Non-pigmented ciliary epithelial cell (primary cell): ENCODE measurements at regions not wholly inside any gene's neighbourhood (a gene's known extent, or its start where the extent isn't known, plus 50 kb on each side); places are given as distances from the start of the nearest gene placed in this dataset.
"Not testable (repeated sequence)": the region's sequence is repeated elsewhere in the genome, so short reads cannot be mapped to it uniquely, and the experiment has no call there.

Experiments used
- DNase-seq: peaks from one replicate; pipeline ENCODE4 v3.0.0-alpha.2; 2010; ENCODE audit warnings: low read depth

- DNase-seq: no peak
Measured at GRCh38 chr16:86347090-86347489, 163.2 kb upstream of the FOXF1 start.

- DNase-seq: no peak
Measured at GRCh38 chr16:86347916-86348555, 162.3 kb upstream of the FOXF1 start.

DNA sequence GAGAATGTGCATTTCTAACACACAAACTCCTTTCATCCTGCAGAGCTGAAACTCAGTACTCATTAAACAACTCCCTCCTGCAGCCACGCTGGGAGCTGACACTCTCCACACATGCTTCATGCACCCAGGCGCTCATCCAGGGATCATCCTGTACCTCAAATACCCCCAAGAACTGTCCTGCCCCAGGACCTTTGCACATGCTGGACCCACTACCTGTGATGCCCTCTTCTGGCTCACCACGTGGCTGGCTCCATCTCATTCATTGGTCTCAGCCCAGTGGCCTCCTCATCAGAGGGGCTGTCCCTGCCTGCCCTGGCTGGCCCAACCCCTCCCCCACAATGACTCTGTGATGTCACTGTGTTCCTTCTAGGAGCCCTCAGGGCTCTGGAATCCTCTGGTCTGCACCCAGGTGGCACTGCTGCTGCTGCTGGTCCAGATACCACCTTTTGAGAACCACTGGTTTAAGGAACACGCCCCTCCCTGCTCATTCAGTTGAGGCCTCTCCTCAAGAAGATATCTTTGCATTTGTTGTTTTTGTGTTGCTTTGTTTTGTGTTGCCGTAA is 160.9 kb upstream of the FOXF1 start:
- no peak for DNase-seq

- no peak for DNase-seq
Measured at GRCh38 chr16:86350289-86350688, 160.0 kb upstream of the FOXF1 start.

- DNase-seq: no peak
Measured at GRCh38 chr16:86351041-86351784, 159.1 kb upstream of the FOXF1 start.

DNA sequence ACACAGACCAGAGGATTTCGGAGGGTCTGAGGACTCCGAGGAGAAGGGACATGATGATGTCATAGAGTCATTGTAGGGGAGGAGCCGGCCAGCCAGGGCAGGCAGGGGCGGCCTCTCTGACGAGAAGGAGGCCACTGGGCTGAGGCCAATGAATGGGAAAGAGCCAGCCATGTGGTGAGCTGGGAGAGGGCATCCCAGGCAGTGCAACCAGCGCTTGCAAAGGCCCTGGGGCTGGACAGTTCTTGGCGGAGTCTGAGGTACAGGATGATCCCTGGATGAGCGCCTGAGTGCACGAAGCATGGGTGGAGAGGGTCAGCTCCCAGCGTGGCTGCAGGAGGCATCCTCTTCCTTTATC is 158.6 kb upstream of the FOXF1 start:
- DNase-seq: not testable (repeated sequence)

DNA sequence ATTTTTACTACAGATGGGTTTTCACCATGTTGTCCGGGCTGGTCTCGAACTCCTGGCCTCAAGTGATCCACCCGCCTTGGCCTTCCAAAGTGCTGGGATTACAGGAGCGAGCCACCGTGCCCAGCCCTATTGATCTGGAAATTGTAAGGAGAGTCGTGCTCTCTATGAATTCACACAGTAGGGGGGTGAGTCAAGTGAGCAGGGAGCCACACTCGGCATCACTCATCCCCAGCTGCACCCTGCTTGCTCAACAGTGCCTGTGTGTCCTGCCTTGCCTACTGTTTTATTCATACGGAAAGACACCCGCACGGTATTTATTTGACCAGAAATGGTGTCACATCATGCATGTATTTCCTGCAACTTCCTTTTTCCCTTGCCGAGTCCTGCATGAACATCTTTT is 157.2 kb upstream of the FOXF1 start:
- no peak for DNase-seq

- DNase-seq: no peak
Measured at GRCh38 chr16:86353948-86354347, 156.4 kb upstream of the FOXF1 start.

GRCh38 chr16:86354641-86355513 is 155.4 kb upstream of the FOXF1 start:
- DNase-seq: no peak

GRCh38 chr16:86355531-86355930 is 154.8 kb upstream of the FOXF1 start:
- peak; percentile 76 for DNase-seq

- no peak for DNase-seq
Measured at GRCh38 chr16:86355951-86356350, 154.4 kb upstream of the FOXF1 start.

DNA sequence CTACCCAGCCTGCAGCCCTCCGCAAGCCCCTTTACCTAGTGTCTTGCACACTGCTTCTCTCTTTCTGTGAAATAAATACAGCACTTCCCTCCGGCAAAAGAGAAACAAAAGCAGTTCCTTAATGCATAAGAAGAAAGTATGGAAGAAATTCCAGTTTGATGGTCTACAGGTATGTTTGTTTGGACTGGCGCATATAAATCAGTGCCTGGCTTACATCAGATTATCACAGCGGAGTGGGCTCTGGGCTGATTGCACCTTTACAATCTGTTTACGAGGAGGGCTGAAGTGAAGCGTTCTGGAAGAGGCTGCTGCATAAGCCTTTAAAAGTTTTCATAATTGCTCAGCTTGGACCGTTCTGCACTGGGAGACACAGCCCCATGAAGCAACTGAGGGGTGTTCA is 153.5 kb upstream of the FOXF1 start:
- DNase-seq: no peak

DNA sequence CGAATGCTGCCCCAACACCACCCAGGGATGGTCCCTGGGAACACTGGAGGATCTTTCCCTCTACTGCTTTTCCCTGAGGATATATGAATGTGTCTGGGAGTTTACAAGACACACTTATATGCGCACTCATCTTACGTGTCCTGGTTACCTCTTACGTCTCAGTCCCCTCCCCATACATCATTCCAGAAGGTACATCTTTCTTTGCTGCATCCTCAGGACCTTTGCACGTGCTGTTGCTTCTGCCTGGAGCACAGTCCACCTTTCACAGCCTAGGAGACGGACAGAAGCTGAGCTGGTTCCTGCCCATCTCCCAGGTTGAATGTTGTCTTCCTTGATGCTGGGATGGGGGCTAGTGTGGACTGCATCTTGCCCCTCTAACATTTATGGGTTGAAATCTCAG is 153.0 kb upstream of the FOXF1 start:
- no peak for DNase-seq

DNA sequence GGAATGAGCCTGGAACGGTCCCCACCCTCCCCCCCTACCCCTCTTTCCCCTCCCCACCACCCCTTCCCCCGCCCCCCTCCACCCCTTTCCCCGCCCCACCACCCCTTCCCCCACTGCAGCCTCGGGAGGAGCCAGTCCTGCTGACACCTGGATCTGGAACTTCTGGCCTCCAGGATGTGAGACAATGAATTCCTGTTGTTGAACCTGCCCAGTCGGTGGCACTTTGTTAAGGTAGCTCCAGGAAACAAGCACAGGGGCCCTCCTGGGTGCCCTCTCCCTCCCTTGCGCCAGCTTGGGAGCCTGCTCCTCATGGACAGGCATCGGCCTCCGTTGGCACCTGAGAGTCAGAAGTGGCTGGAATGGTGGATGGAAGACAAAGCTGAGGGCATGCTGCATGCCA is 152.4 kb upstream of the FOXF1 start:
- no peak for DNase-seq

GRCh38 chr16:86359571-86359970 is 150.8 kb upstream of the FOXF1 start:
- DNase-seq: no peak

- no peak for DNase-seq
Measured at GRCh38 chr16:86362155-86362849, 148.0 kb upstream of the FOXF1 start.

- DNase-seq: peak; percentile 83
Measured at GRCh38 chr16:86363057-86363490, 147.3 kb upstream of the FOXF1 start.

DNA sequence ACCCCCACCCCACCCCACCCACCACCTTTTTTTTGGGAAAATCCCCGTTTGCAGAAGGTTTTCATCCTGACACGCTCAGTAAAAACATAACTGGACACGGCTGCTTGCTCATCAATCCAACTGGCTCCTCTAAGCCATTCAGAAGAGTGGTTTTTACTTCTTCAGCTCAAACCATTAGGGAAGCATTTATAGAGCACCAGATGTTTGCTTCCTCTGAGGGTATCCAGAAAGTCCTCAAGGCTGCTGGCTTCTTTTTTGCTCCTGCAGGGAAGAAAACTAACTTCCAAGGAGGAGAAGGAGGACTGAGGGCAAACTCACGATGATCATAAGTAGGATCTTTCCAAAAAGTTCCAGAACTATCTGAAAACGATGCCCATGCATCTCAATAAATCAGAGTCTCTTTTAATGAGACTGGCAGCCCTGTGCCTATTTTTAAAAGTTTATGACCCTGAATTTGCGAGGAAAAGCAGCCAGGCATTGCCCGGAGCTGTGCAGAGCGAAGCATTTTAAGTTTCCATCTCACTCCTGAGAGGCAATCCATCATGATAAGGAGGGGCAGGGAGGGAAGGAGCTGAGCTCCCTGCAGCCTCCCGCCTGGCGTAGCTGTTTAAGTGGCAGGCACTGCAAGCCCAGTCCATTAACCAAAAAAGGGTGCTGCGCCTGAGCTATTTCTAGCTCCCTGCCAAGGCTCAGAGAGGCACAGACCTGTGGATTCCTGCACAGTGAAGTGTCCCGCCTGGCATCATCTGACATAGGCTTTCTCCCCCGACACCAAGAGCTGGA is 146.3 kb upstream of the FOXF1 start:
- no peak for DNase-seq

DNA sequence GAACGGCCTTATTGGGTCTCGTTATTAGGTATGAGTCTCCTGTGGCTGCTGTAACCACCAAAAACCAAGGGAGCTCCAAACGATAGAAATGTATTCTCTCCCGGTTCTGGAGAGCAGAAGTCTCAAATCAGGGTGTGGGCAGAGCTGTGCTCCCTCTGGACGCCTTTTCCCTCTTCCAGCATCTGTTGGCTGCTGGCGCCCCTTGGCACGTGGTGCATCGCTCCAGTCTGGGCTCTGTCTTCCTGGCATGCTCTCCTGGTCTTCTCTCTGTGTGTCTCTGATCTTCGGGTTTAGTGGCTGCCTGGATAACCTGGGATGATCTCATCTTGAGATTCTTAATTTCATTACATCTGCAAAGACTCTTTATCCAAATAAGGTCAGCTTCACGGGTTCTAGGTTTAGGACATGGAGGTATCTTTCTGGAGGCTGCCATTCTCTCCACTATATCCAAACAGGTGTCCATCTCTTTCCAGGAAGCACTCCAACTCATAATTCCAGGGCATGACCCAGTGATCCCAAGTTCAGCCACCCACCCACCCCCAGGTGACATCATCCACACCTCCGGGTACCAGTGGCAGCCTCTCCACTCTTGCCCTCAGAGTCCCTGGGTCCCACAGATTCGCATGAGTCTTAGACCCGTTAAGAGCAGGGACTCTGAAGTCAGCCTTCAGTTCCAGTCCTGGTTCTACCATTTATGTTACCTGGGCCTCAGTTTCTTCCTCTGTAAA is 145.5 kb upstream of the FOXF1 start:
- no peak for DNase-seq

GRCh38 chr16:86365513-86366273 is 144.6 kb upstream of the FOXF1 start:
- DNase-seq: no peak
